HCT116 (cell line): ENCODE measurements at regions not wholly inside any gene's neighbourhood (a gene's known extent, or its start where the extent isn't known, plus 50 kb on each side); places are given as distances from the start of the nearest gene placed in this dataset.

Experiments used
- ATAC-seq: fragments of 200-7000 bp; cut with Tn5 transposase; 2 replicates; pipeline ENCODE4 v1.9.1; 2020; ENCODE audit warnings: mild to moderate bottlenecking, moderate library complexity
- BruUV-seq: library from RNA; stranded (reverse); fragments of 400-500 nt; replicated peaks from 2 replicates; lab custom pipeline; 2021; lab: Mats Ljungman, UMichigan
- CTCF ChIA-PET: fragments of 300-600 bp; sonication (Branson Sonifier 250); formaldehyde crosslinking; loops from one replicate; lab custom pipeline; 2021; ENCODE audit warnings: antibody characterized with exemption; lab: Charles Lee
- POLR2A ChIA-PET: fragments of 300-600, 350-600 bp; sonication (Branson Sonifier 250); formaldehyde crosslinking; loops from one replicate; lab custom pipeline; 2021; ENCODE audit warnings: antibody characterized with exemption; lab: Charles Lee
- RAD21 ChIA-PET, 2 experiments: fragments of 300-600 bp; sonication (Branson Sonifier 250); formaldehyde crosslinking; loops; one replicate each; lab custom pipeline; 2023; ENCODE audit warnings: low total read pairs in 2 of 2; ENCODE audit not compliant: uncharacterized antibody in 2 of 2, unreplicated experiment in 2 of 2, low non-redundant PET in 1 of 2; lab: Charles Lee
- DNase-seq: peaks from one replicate; pipeline ENCODE4 v3.0.0-alpha.2; 2010; ENCODE audit warnings: low read depth, low spot score
- H2AFZ ChIP-seq: fragments of 200-600 bp; shearing (Covaris generic), sonication (generic); 2 replicates; pipeline ENCODE4 v1.6.1; 2017; ENCODE audit warnings: low read depth, mixed run types, mixed read lengths, antibody characterized with exemption, low read length; ENCODE audit not compliant: poor library complexity, severe bottlenecking
- H3K27ac ChIP-seq: 2 replicates; pipeline ENCODE4 v1.5.1; 2012; ENCODE audit warnings: low read depth, low read length
- H3K27me3 ChIP-seq: fragments of 200-600 bp; sonication (generic); 2 replicates; pipeline ENCODE4 v1.6.1; 2016; ENCODE audit warnings: mixed run types, low read length, mixed read lengths; ENCODE audit not compliant: insufficient read depth
- H3K36me3 ChIP-seq, 2 experiments: fragments of 200-500 bp in 1 of 2; fragments of 200-600 bp in 1 of 2; sonication (Bioruptor generic) in 1 of 2; sonication (generic) in 1 of 2; 2 replicates each; pipeline versions ENCODE4 v1.5.1 to v1.6.1; 2014 to 2016; ENCODE audit warnings: low read length in 2 of 2, inconsistent platforms in 1 of 2, mixed read lengths in 1 of 2, mixed run types in 1 of 2; ENCODE audit not compliant: insufficient read depth in 2 of 2, control insufficient read depth in 1 of 2
- H3K4me1 ChIP-seq, 2 experiments: fragments of 200-600 bp in 1 of 2; sonication (generic) in 1 of 2; 2 replicates each; pipeline versions ENCODE4 v1.5.1 to v1.6.1; 2012 to 2017; ENCODE audit warnings: low read length in 2 of 2, inconsistent platforms in 1 of 2, mild to moderate bottlenecking in 1 of 2, mixed read lengths in 1 of 2, mixed run types in 1 of 2, moderate library complexity in 1 of 2; ENCODE audit not compliant: insufficient read depth in 2 of 2, control insufficient read depth in 1 of 2
- H3K4me2 ChIP-seq: fragments of 200-600 bp; sonication (generic); 2 replicates; pipeline ENCODE4 v1.6.1; 2017; ENCODE audit warnings: mixed run types, low read length, mixed read lengths
- H3K4me3 ChIP-seq, 2 experiments: fragments of 200-600 bp in 1 of 2; sonication (generic) in 1 of 2; replicated peaks in 1 of 2; 2 replicates each; pipeline ENCODE4 v1.5.1; 2011 to 2016; ENCODE audit warnings: low read length in 2 of 2, control low read depth in 1 of 2, low read depth in 1 of 2, mild to moderate bottlenecking in 1 of 2, mixed read lengths in 1 of 2, mixed run types in 1 of 2
- H3K79me2 ChIP-seq: fragments of 200-600 bp; sonication (generic); 2 replicates; pipeline ENCODE4 v1.6.1; 2017; ENCODE audit warnings: mild to moderate bottlenecking, mixed run types, low read length, moderate library complexity, mixed read lengths; ENCODE audit not compliant: insufficient read depth
- H3K9ac ChIP-seq: fragments of 200-600 bp; sonication (generic); 2 replicates; pipeline ENCODE4 v1.6.1; 2016; ENCODE audit warnings: low read length, mixed read lengths
- H3K9me2 ChIP-seq: fragments of 200-600 bp; sonication (generic), shearing (Covaris generic); 2 replicates; pipeline ENCODE4 v1.6.1; 2017; ENCODE audit warnings: mixed run types, mild to moderate bottlenecking, moderate library complexity; ENCODE audit not compliant: insufficient read depth
- H3K9me3 ChIP-seq, 2 experiments: fragments of 200-500 bp in 1 of 2; fragments of 200-600 bp in 1 of 2; sonication (Bioruptor generic) in 1 of 2; sonication (generic) in 1 of 2; 2 replicates each; pipeline ENCODE4 v1.6.1; 2014 to 2017; ENCODE audit warnings: low read length in 2 of 2, mixed read lengths in 2 of 2, inconsistent platforms in 1 of 2, low read depth in 1 of 2, mild to moderate bottlenecking in 1 of 2, mixed run types in 1 of 2, moderate library complexity in 1 of 2; ENCODE audit not compliant: control insufficient read depth in 1 of 2, insufficient read depth in 1 of 2
- H4K20me1 ChIP-seq: fragments of 200-600 bp; sonication (generic), shearing (Covaris generic); 2 replicates; pipeline ENCODE4 v1.6.1; 2017; ENCODE audit warnings: mixed run types, mild to moderate bottlenecking, moderate library complexity; ENCODE audit not compliant: insufficient read depth
- CBX3 ChIP-seq: IDR thresholded peaks from 2 replicates; pipeline ENCODE4 v1.6.1; 2012; ENCODE audit warnings: low read depth
- CTCF ChIP-seq, 3 experiments: fragments of 200-600 bp in 1 of 3; sonication (generic) in 1 of 3; IDR thresholded peaks in 2 of 3; conservative IDR thresholded peaks in 1 of 3; 2 replicates each; pipeline ENCODE4 v1.5.1; 2012 to 2017; ENCODE audit warnings: low read depth in 2 of 3, low read length in 2 of 3, antibody characterized with exemption in 1 of 3, borderline replicate concordance in 1 of 3, control low read depth in 1 of 3, mild to moderate bottlenecking in 1 of 3, mixed read lengths in 1 of 3, mixed run types in 1 of 3, moderate library complexity in 1 of 3; ENCODE audit not compliant: insufficient read depth in 1 of 3
- ELF1 ChIP-seq: IDR thresholded peaks from 2 replicates; pipeline ENCODE4 v1.6.1; 2012; ENCODE audit warnings: low read depth, borderline replicate concordance
- EZH2 ChIP-seq: fragments of 200-600 bp; sonication (generic); IDR thresholded peaks from 2 replicates; pipeline ENCODE4 v1.6.1; 2017; ENCODE audit warnings: antibody characterized with exemption, mixed run types
- FOSL1 ChIP-seq: IDR thresholded peaks from 2 replicates; pipeline ENCODE4 v1.6.1; 2012; ENCODE audit warnings: low read depth
- MAX ChIP-seq: IDR thresholded peaks from 2 replicates; pipeline ENCODE4 v1.6.1; 2012
- POLR2A ChIP-seq: IDR thresholded peaks from 2 replicates; pipeline ENCODE4 v1.7.0; 2011; ENCODE audit warnings: borderline replicate concordance; ENCODE audit not compliant: insufficient read depth, insufficient read length; ENCODE audit errors: extremely low read depth
- POLR2AphosphoS5 ChIP-seq: IDR thresholded peaks from 2 replicates; pipeline ENCODE4 v1.6.1; 2011; ENCODE audit warnings: mild to moderate bottlenecking, low read depth, low read length, moderate library complexity
- RAD21 ChIP-seq: IDR thresholded peaks from 2 replicates; pipeline ENCODE4 v1.6.1; 2012; ENCODE audit warnings: low read depth, mild to moderate bottlenecking
- REST ChIP-seq: IDR thresholded peaks from 2 replicates; pipeline ENCODE4 v1.6.1; 2012; ENCODE audit warnings: low read depth
- SIN3A ChIP-seq: IDR thresholded peaks from 2 replicates; pipeline ENCODE4 v1.6.1; 2012; ENCODE audit warnings: low read depth
- SP1 ChIP-seq: IDR thresholded peaks from 2 replicates; pipeline ENCODE4 v1.6.1; 2012; ENCODE audit warnings: low read depth
- SRF ChIP-seq: IDR thresholded peaks from 2 replicates; pipeline ENCODE4 v1.6.1; 2012; ENCODE audit warnings: low read depth
- TCF7L2 ChIP-seq: IDR thresholded peaks from 2 replicates; pipeline ENCODE4 v1.7.0; 2011; ENCODE audit warnings: borderline replicate concordance, inconsistent platforms; ENCODE audit not compliant: insufficient read depth, insufficient read length; ENCODE audit errors: extremely low read depth
- YY1 ChIP-seq: IDR thresholded peaks from 2 replicates; pipeline ENCODE4 v1.6.1; 2011; ENCODE audit warnings: low read length, low read depth, moderate library complexity, mild to moderate bottlenecking; ENCODE audit not compliant: insufficient replicate concordance; ENCODE audit errors: extremely low read depth
- ZBTB33 ChIP-seq: IDR thresholded peaks from 2 replicates; pipeline ENCODE4 v1.6.1; 2011; ENCODE audit warnings: mild to moderate bottlenecking, low read length, moderate library complexity; ENCODE audit not compliant: insufficient replicate concordance; ENCODE audit errors: extremely low read depth
- ZFX ChIP-seq: fragments of 450-650 bp; IDR thresholded peaks from 2 replicates; pipeline ENCODE4 v1.6.1; 2017
- ZNF274 ChIP-seq: fragments of 200-500 bp; sonication (Bioruptor generic); IDR thresholded peaks from 2 replicates; pipeline ENCODE4 v1.6.1; 2014; ENCODE audit warnings: mild to moderate bottlenecking, low read depth, low read length, inconsistent platforms
- intact Hi-C: fragments of 100-400 bp; cut with micrococcal nuclease; formaldehyde crosslinking; loops from 2 replicates; pipeline ENCODE4 v1.10.0; 2022
- TF ChIP-seq, protein P1 (sequence below): IDR thresholded peaks from 2 replicates; pipeline ENCODE4 v1.6.1; 2012

DNA sequence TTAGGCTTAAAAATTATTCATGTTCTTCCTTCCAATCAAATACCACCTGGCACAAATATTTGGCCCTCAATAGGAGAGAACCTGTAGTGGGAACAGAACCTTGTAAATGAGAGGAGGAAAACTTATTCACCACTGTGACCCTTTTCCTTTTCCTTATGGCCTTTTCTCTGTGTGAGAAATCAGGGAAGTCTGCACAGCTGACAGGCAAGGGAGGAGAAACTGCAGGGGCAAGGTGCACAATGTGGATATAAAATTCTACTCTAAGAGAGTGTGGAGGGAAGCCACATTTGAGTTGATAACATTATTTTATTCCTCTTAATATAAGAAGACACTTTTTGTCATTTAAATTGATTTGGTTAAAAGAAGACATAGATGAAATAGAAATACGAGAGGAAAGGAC lies 1247.0 kb upstream of the CHAC2 start:
- CTCF ChIA-PET = no interaction called here
- TF ChIP-seq POLR2AphosphoS5 = no peak
- no peak for TF ChIP-seq CTCF (IDR thresholded peaks at IDR 0.05 in 2 of 3, conservative IDR thresholded peaks at IDR 0.05 in 1 of 3; ENCODE audit: borderline replicate concordance in 1 of 3, insufficient read depth in 1 of 3, low read depth in 2 of 3, low read length in 2 of 3)
- no peak for TF ChIP-seq REST
- no peak for TF ChIP-seq SIN3A
- TF ChIP-seq TCF7L2 = no peak
- no peak for TF ChIP-seq ZNF274
- TF ChIP-seq ZBTB33 = no peak
- TF ChIP-seq EZH2 = no peak
- TF ChIP-seq RAD21 = no peak
- no peak for TF ChIP-seq MAX
- TF ChIP-seq ZFX = no peak
- TF ChIP-seq, protein P1, sequence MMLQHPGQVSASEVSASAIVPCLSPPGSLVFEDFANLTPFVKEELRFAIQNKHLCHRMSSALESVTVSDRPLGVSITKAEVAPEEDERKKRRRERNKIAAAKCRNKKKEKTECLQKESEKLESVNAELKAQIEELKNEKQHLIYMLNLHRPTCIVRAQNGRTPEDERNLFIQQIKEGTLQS = no peak
- TF ChIP-seq FOSL1 = no peak
- no peak for TF ChIP-seq SRF
- TF ChIP-seq POLR2A = no peak
- no peak for TF ChIP-seq SP1
- no peak for TF ChIP-seq CBX3
- no peak for TF ChIP-seq YY1
- TF ChIP-seq ELF1 = no peak
- intact Hi-C loops = no loop called here
- Histone ChIP-seq H3K27ac (no peak overlapping the region), H3K9me2 (no peaks in the 10 kb centered on the region), H3K4me3 (no peak overlapping the region), H3K36me3 (no peaks in the 10 kb centered on the region), H3K4me1 (no peaks in the 10 kb centered on the region), H2AFZ (no peak overlapping the region), H3K4me2 (no peak overlapping the region), H3K9me3 (no peaks in the 10 kb centered on the region), H3K27me3 (no peaks in the 10 kb centered on the region), H3K79me2 (no peaks in the 10 kb centered on the region), H3K9ac (no peak overlapping the region), H4K20me1 (no peaks in the 10 kb centered on the region)
- ATAC-seq (no peak), DNase-seq (no peak)
- POLR2A ChIA-PET = no interaction called here
- RAD21 ChIA-PET = no interaction called here
- BruUV-seq = no TSS peak
